Stimulated activated CD8-positive, alpha-beta memory T cell treated with anti-CD3 and anti-CD28 coated beads, Interleukin-4, amount 100 ng/mL, for 48 hours (primary cell): ENCODE measurements at regions not wholly inside any gene's neighbourhood (a gene's known extent, or its start where the extent isn't known, plus 50 kb on each side); places are given as distances from the start of the nearest gene placed in this dataset.

Experiments
- DNase-seq: peaks from one replicate; pipeline ENCODE4 v3.0.0-alpha.2; 2020

- no peak for DNase-seq
Observed at GRCh38 chr2:204012072-204012653, 75.6 kb downstream of the ICOS start.

GRCh38 chr2:204015118-204015843, 78.7 kb downstream of the ICOS start:
- no peak for DNase-seq

DNA sequence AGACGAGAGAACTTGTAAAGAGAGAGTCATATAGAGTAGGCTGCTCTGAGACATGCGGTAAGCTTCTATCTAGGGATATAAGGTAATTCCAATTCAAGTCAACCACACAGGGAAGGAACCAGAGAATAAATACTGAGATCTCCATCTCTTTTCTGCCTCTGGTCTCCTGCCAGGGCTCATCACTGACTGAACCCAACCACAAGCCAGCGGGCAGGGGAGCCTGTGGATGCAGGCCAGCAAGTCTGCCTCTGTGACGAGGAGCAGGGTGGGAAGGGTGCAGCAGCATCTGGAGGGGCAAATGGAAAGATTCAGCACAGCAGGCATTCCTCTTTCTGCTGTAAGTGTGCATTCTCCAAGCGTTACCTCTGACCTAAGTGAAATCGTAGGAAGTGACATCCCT, 82.2 kb downstream of the ICOS start:
- DNase-seq = no peak

GRCh38 chr2:204019572-204020501, 83.3 kb downstream of the ICOS start:
- peak; percentile 68 for DNase-seq

GRCh38 chr2:204021290-204022081, 84.9 kb downstream of the ICOS start:
- DNase-seq = no peak

GRCh38 chr2:204022550-204022949, 86.0 kb downstream of the ICOS start:
- peak; percentile 34 for DNase-seq

DNA sequence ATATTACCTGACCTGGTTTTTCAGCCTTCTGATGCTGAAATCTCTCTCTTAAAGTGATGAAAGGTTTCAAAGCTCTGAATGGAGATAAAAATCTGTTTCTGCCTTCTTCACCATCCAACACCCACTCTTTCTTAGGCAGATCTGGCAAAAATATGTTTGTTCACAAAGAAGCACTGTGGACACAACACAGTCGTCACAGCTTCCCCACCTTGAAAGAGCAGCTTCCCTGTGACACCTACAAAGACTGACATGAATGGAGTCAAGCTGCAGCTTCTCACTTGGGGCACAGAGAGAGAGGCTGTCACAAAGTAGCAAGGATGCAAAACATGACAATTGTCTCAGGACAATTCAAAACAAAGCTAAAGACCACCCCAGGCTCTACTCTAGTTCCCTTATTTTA, 86.5 kb downstream of the ICOS start:
- no peak for DNase-seq

- DNase-seq = no peak
Observed at GRCh38 chr2:204024503-204024902, 87.9 kb downstream of the ICOS start.

DNA sequence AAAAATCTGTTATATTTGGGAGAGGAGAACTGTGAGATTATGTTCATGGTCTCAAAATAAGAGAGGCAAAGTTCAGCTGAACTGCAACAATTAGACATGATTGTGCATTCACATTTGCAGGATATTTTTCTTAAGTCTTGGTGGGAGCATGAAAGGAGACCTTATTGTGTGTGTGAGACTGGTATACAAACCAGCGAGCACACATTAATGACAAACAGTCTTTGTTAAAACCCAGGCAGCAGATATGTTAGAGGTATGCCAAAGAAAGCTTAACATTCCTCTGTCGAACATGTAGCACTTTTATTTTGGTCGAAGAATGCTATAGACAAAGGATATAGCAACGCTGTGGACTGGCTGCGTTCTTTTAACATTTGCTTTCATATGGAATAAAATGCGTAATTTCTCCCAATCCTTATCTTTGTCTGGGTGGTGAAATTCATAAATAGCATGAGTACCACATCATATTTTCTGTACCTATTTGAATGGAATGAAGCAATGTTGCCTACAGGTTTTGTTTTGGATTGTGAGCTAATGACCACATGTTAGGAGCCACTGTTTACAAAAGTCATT, 88.4 kb downstream of the ICOS start:
- DNase-seq = no peak

DNA sequence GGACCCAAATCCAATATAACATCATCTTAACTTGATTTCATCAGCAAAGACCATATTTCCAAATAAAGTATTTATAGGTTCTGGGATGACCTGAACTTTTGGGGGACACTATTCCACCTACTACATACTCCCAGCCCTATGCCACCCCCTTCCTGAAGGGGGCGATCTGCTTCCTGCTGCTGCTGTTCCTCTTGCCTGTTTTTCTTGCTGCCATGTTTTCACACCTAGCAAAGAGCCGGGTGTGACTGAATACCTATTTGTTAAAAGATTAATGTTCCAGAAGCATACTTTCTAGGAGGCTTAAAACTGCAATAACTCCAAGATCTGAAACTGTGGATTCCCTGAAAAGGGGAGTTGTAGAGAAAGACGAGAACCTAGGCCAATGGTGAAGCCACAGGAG, 89.7 kb downstream of the ICOS start:
- DNase-seq = no peak

DNA sequence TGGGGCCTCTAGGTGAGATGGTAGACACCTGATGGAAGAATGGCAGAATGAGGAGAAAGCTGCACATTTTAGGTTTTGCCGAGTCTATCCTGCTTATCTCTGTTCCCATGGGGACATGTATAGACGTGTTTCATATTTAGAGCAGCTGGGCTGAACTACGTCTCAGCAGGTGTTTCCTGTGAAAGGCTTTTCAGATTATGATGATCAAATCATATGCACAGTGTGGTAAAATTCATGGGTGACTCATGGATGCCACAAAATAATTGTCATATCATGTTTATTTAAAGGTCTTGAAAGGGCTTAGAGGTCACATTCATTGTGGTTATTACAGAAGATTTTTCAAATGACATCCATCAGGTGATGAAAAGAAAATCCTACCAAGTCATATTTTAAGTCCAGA, 90.5 kb downstream of the ICOS start:
- DNase-seq = no peak

- no peak for DNase-seq
Observed at GRCh38 chr2:204030322-204030721, 93.8 kb downstream of the ICOS start.

DNA sequence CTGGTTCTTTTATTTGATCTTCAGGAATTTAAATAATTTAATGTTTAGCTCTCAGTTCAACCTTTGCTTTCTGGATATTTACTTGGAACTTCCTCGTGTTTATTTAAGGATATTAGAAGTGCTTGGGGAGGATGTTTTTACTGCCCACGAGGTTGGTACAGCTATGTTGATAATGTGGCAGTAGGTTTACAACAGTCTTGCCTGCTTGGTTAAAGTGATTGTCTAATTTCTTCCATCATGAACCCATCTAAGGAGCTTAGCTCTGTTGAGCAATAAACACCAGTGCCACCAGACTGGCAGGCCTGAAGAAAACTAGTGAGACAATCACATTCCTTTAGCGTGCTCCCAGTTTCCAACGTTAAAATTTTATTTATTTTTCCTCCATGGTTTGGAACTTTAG, 94.5 kb downstream of the ICOS start:
- DNase-seq = no peak

GRCh38 chr2:204032301-204032700, 95.7 kb downstream of the ICOS start:
- no peak for DNase-seq

GRCh38 chr2:204033611-204034495, 97.3 kb downstream of the ICOS start:
- no peak for DNase-seq

DNA sequence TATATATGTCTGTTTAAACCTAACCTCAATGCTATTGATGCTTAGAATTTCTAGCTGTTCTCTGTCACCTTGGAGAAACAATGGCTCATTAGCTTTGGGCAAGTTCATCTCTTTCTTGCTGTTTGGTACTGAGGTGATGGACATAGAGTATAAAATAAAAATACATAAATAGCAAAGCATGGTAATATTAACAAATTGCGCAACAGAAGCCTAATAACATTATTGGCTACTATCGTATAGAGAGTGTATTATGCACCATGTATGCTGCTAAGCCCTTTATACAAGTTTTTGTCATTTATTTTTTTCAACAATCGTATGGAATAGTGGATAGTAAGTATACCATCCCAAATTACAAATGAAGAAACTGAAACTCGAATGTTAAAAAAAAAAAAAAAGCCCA, 100.1 kb downstream of the ICOS start:
- DNase-seq = no peak

DNA sequence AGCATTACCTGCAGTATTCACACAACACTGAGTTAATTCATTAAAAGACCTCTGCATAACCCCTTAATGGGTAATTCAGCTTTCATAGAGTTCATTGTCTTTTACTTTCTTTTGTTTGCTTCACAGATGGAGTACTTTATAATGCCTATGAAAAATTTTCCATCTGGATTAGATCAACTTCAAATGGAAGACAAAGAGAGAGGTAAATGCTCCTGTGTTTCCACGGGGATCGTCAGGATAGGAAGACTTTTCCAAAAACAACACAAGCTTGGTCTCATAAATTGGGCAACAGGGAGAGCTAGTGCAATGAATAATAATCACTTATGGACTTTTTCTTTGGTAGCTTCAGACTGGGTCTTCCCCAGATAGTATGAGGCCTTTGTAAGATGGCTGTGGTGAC, 100.7 kb downstream of the ICOS start:
- DNase-seq = no peak

DNA sequence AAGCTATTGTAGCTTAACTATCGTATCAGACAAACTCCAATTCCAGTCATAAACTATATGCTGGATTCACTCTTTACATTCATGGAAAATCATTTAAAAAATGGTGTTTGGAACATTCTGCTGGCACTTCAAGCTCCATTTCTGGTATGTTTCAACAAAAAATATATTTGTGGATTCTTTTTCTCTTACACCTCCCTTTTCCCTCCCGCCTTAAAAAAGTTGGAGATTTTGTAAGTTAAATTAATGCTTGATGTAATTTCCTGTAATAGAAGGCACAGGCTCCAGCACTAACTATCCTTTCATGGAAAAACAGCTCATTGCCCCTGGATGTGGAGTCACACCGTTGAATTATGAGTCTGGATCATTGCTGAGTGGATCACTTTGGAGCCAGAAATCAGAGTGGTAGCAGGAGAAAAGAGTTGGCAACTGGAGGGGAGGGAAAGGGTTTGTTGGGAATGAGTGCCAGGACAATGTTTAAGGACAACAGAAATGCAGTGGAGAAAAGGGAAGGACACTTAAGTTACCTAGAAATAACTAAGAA, 102.8 kb downstream of the ICOS start:
- DNase-seq = no peak

DNA sequence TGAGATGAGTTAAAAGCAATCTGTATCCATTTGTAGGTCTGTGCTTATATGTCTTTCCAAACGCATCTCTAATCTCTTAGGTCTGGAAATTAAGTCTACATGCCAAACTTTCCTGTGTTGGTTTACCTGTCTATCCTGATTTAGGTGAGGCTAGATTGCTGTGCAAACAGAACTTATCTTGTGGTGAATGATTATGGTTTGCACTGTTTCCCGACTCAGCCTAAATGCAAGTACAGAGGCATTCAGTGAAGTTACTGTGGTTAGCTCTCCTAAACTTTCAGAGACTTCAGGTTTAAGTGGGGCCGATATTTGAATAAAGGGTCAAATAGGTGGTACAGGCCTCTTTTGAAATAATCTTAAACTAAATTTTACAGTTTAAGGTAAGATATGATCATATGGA, 103.5 kb downstream of the ICOS start:
- DNase-seq = no peak

DNA sequence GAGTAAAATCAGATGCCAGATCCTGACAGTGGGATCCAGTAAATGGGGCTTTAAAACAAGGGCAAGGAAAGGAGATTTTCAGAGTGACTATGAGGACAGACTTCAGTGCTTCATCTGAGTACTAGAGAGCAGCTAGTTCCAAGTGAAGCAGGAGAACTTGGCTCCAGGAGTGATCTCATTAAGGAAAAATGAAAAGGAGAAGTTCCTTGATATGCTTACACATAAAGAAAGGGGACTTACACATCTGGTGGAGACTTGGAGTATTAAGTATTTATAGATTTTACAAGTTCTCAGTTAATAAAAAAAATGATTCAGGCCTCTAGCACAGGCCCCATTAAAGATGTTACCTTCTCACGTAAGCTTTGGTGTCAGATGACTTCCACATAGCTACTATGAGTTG, 105.8 kb downstream of the ICOS start:
- DNase-seq = no peak

DNA sequence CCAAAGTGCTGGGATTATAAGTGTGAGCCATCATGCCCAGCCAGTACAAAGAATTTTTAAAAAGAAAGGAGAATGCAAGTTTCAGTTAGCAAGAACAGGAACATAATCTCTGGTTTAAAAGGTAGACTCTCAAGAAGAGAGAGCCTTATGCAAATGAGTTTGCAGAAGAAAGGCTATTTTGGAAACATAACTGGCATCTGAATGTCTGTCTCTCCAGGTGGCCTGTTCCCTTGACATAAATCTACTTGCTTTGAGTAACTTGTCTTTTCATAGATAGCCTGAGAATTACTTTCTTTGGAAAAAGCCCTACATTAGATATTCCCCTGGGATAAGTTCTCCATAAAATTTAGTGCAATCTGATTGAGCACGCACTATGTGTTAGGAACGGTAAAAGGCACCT, 109.6 kb downstream of the ICOS start:
- DNase-seq = no peak
